ENCODE measurements at regions not wholly inside any gene's neighbourhood (a gene's known extent, or its start where the extent isn't known, plus 50 kb on each side); places are given as distances from the start of the nearest gene placed in this dataset.
A peak's percentile ranks its signal among the peaks of the same experiment; 100 is the strongest.

- TF ChIP-seq CTCF (conservative IDR thresholded peaks at IDR 0.05; ENCODE audit: control insufficient read depth, insufficient read depth, low read depth, low read length) = no peak
- DNase-seq (ENCODE audit: low read depth) = no peak
- H3K4me3 ChIP-seq (ENCODE audit: control insufficient read depth, low read depth, low read length) = no peak overlapping the region
Measured at GRCh38 chr13:33626407-33626806, 191.5 kb upstream of the RFC3 start.

- no peak for DNase-seq (ENCODE audit: low read depth)
- TF ChIP-seq CTCF (conservative IDR thresholded peaks at IDR 0.05; ENCODE audit: control insufficient read depth, insufficient read depth, low read depth, low read length) = no peak
- no peak overlapping the region for H3K4me3 ChIP-seq (ENCODE audit: control insufficient read depth, low read depth, low read length)
Measured at GRCh38 chr13:33628662-33629061, 189.3 kb upstream of the RFC3 start.

DNA sequence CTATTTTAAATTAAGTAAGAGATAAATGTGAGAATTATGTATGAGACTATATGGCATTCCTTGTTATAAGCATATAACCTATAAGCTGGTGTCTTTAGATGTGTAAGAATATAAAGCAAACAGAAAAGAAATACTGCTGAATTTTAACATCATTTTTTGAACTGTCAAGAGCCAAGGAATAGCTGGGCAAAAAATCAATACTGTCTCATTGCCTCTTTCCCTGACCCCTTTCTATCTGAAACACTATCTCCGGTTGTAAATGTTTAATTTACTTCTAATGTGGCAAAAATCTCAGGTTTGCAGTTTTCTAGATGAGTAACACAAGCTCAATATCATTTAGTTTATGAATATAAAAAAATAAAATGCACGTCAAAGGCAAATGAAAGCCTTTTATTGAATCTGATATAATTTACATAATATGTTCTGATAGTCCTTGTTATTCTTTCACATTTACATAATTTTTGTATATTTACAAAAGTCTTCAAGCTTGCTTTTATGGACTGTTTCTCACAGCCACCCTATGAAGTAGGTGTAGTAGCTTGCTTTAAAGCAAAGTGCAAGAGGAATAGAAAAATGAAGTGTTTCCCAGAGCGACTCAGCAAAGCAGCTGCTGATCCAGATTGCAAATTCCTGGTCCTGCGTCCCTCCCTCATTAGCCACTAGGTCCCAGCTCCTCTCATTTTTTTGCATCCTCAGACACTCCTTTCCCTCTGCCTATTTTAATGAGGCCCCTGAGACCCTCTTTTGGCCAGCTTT is 188.2 kb upstream of the RFC3 start:
- no peak overlapping the region for H3K4me3 ChIP-seq (ENCODE audit: control insufficient read depth, low read depth, low read length)
- DNase-seq (ENCODE audit: low read depth) = no peak
- TF ChIP-seq CTCF (conservative IDR thresholded peaks at IDR 0.05; ENCODE audit: control insufficient read depth, insufficient read depth, low read depth, low read length) = no peak

DNA sequence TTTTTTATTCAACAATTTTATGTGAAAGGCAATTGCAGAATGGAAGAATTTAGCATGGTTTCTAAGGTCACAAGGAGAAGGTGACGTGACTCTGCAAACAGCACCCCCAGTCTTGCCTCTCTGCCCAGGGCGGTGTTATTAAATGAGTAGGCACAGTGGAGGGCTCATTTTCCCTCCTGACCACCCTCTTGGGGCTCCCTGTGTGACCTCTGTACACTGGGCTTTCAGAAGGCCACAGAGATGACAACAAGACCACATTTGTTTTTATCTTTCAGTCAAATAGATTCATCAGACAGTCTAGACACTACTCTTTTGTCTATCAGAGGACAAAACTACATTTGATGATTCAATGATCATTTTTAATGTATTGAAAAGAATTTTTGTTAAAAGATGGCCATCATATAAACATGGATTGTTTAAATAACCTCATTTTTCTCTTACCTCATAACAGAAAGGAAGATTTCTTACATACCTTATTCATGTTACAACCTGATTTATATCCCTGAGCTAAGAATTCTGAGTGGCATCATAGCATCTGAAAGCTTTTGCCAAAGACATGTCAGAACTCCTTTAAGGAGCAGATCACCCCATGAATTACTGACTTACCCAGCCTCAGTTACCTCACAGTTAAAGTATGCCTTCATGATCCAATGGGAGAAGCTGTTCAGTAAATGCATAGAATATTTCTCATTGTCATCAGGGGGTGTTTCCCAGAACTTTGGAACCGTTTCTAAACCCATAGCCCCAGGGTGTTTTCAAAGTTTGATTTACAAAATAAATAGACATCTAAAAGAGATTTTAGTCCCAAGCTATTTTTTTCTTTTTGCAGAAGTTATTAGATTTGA is 184.0 kb upstream of the RFC3 start:
- peak; percentile 18 for DNase-seq (ENCODE audit: low read depth)
- H3K4me3 ChIP-seq (ENCODE audit: control insufficient read depth, low read depth, low read length) = no peak overlapping the region
- TF ChIP-seq CTCF (conservative IDR thresholded peaks at IDR 0.05; ENCODE audit: control insufficient read depth, insufficient read depth, low read depth, low read length) = no peak

GRCh38 chr13:33634546-33634982 is 183.4 kb upstream of the RFC3 start:
- no peak for DNase-seq (ENCODE audit: low read depth)
- no peak overlapping the region for H3K4me3 ChIP-seq (ENCODE audit: control insufficient read depth, low read depth, low read length)
- no peak for TF ChIP-seq CTCF (conservative IDR thresholded peaks at IDR 0.05; ENCODE audit: control insufficient read depth, insufficient read depth, low read depth, low read length)

- no peak for TF ChIP-seq CTCF (conservative IDR thresholded peaks at IDR 0.05; ENCODE audit: control insufficient read depth, insufficient read depth, low read depth, low read length)
- H3K4me3 ChIP-seq (ENCODE audit: control insufficient read depth, low read depth, low read length) = no peak overlapping the region
- DNase-seq (ENCODE audit: low read depth) = no peak
Measured at GRCh38 chr13:33636243-33636642, 181.7 kb upstream of the RFC3 start.
